SK-N-SH treated with all-trans-retinoic acid at 6 μM for 48 hours (cell line): ENCODE measurements at regions not wholly inside any gene's neighbourhood (a gene's known extent, or its start where the extent isn't known, plus 50 kb on each side); places are given as distances from the start of the nearest gene placed in this dataset.

Experiments used
- ARNTL ChIP-seq: fragments of 450-650 bp; formaldehyde crosslinking; IDR thresholded peaks from 2 replicates; pipeline ENCODE4 v1.5.0; 2020; ENCODE audit warnings: low read depth, mild to moderate bottlenecking, moderate library complexity, borderline replicate concordance
- BACH2 ChIP-seq: fragments of 250-450 bp; sonication (Bioruptor Pico); IDR thresholded peaks from 2 replicates; pipeline ENCODE4 v1.9.0; 2021; ENCODE audit warnings: mild to moderate bottlenecking, borderline replicate concordance
- CSRNP3 ChIP-seq: fragments of 250-450 bp; sonication (Bioruptor Pico); IDR thresholded peaks from 2 replicates; pipeline ENCODE4 v1.5.1; 2021; ENCODE audit warnings: mild to moderate bottlenecking, moderate library complexity
- OSR1 ChIP-seq: fragments of 250-450 bp; sonication (Bioruptor Pico); IDR thresholded peaks from 2 replicates; pipeline ENCODE4 v1.8.0; 2022; ENCODE audit warnings: moderate library complexity, mild to moderate bottlenecking, inconsistent platforms
- PATZ1 ChIP-seq: fragments of 250-450 bp; sonication (Bioruptor Pico); IDR thresholded peaks from 2 replicates; pipeline ENCODE4 v1.8.0; 2020; ENCODE audit warnings: mild to moderate bottlenecking, moderate library complexity, borderline replicate concordance
- RARB ChIP-seq: fragments of 250-450 bp; sonication (Bioruptor Pico); IDR thresholded peaks from 2 replicates; pipeline ENCODE4 v1.8.0; 2021; ENCODE audit warnings: mild to moderate bottlenecking, moderate library complexity
- TOX ChIP-seq: fragments of 250-450 bp; sonication (Bioruptor Pico); IDR thresholded peaks from 2 replicates; pipeline ENCODE4 v1.8.0; 2021; ENCODE audit warnings: mild to moderate bottlenecking, moderate library complexity, borderline replicate concordance
- TSHZ2 ChIP-seq: fragments of 250-450 bp; sonication (Bioruptor Pico); IDR thresholded peaks from 2 replicates; pipeline ENCODE4 v1.5.0; 2020; ENCODE audit warnings: mild to moderate bottlenecking, moderate library complexity
- ZFP3 ChIP-seq: fragments of 250-450 bp; sonication (Bioruptor Pico); IDR thresholded peaks from 2 replicates; pipeline ENCODE4 v1.5.0; 2020; ENCODE audit warnings: mild to moderate bottlenecking, moderate library complexity
- ZNF8 ChIP-seq: fragments of 450-650 bp; formaldehyde crosslinking; IDR thresholded peaks from 2 replicates; pipeline ENCODE4 v1.5.0; 2020; ENCODE audit warnings: mild to moderate bottlenecking, moderate library complexity
- TF ChIP-seq, protein P1 (sequence below): fragments of 250-450 bp; sonication (Bioruptor Pico); IDR thresholded peaks from 2 replicates; pipeline ENCODE4 v1.8.0; 2021; ENCODE audit warnings: low read depth, mild to moderate bottlenecking, moderate library complexity, borderline replicate concordance

DNA sequence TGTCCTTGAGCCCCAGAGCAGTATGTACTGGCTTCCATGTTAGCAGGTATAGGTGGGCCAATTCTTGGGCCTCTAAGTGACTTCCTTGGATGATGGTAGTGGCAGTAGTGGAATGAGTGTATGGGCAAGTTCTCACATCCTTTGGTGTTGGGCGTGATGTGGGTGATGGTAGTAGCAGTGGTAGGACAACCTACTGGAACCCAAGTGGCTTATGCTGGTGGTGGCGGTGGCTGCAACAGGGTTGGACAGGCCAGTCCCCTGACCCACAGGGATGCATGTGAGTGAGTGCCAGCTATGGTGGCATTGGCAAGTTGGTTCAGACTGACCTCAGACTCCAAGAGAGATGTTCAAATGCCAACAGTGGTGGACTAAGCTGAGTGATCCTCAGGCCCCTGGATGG lies 1228.2 kb downstream of the ROBO2 start:
- no peak for TF ChIP-seq ZNF8 (CRISPR knock-in tag)
- no peak for TF ChIP-seq ZFP3 (CRISPR knock-in tag)
- TF ChIP-seq CSRNP3 (CRISPR knock-in tag), result no peak
- TF ChIP-seq TSHZ2 (CRISPR knock-in tag), result no peak
- no peak for TF ChIP-seq OSR1 (CRISPR knock-in tag)
- TF ChIP-seq, protein P1, sequence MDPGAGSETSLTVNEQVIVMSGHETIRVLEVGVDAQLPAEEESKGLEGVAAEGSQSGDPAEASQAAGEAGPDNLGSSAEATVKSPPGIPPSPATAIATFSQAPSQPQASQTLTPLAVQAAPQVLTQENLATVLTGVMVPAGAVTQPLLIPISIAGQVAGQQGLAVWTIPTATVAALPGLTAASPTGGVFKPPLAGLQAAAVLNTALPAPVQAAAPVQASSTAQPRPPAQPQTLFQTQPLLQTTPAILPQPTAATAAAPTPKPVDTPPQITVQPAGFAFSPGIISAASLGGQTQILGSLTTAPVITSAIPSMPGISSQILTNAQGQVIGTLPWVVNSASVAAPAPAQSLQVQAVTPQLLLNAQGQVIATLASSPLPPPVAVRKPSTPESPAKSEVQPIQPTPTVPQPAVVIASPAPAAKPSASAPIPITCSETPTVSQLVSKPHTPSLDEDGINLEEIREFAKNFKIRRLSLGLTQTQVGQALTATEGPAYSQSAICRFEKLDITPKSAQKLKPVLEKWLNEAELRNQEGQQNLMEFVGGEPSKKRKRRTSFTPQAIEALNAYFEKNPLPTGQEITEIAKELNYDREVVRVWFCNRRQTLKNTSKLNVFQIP (CRISPR knock-in tag), result no peak
- no peak for TF ChIP-seq BACH2 (CRISPR knock-in tag)
- TF ChIP-seq TOX, result no peak
- no peak for TF ChIP-seq ARNTL (CRISPR knock-in tag)
- no peak for TF ChIP-seq RARB (CRISPR knock-in tag)
- TF ChIP-seq PATZ1 (CRISPR knock-in tag), result no peak
